ENCODE measurements at regions not wholly inside any gene's neighbourhood (a gene's known extent, or its start where the extent isn't known, plus 50 kb on each side); places are given as distances from the start of the nearest gene placed in this dataset.

DNA sequence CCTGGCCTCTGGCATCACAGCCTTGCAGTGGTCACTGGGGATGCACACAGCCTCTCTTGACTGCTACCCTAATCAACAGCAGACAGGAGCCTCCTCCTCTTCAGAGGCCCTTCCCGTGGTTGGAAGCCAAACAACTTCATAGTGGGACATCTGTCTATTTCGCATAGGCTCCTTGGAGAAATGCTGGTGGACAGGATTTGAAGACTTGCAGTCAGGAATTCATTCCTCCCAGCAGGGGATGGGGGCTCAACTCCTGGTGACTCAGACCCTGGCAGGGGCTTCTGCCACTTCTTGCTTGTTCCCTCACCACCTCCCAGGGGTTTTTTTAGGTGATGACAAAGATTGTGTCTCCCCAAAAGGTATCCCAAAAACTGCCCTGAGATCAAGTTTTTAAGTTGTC, 191.7 kb upstream of the CAMK1G start:
- no peak for DNase-seq

DNA sequence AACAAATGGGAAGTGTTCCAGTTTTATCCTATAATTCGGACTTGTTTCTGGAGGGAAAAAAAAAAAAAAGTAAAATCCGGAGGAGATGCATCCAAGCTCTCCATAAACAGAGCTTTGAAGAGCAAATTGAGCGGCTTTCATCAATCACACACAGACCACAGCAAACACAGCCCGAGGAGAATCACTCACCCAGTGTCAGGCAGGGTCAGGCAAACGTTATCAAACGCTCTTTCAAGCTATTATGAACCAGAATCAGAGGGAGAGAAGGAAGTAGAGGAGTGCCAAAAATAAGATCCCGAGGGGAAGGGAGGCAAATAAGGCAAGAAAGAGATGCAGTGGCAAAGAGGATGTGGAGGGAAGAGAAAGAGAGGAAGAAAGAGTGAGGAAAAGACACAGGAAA, 188.3 kb upstream of the CAMK1G start:
- no peak for DNase-seq

DNA sequence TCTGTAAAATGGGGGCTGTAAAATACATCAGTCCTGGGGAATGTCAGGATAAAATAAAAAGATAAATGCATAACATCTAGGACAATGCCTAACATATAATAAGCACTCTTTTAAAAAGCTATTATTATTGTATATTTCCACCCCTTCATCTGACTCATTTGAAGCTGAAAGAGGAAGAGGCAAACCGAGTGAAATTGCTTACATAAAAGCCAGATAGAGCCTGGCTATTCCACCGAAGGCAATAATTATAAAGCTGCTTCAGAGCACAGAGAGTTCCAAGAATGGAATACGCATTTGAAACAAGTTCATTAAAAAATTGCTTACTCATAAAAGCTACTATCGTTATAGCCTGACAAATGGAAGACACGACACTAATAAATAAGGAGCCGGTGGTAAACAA, 186.1 kb upstream of the CAMK1G start:
- DNase-seq: no peak

DNA sequence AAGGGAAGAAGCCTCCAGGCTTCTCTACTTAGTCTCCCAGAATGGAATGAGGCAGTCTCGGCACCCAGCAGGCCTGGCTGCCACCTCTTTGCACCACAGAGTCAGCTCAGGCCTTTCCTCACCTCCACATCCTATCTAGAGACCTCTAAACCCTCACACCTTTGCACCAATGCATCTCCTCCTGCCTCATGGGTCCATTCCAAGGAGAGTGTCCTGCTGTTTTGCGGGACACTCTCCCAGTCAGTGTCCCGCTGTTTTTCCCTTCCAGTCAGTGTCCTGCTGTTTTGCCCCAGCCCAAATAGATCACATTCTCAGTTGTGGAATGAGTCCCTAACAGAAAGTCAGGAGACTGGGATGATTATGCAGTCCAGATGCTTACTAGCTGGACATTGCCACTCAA, 185.6 kb upstream of the CAMK1G start:
- DNase-seq: no peak

DNA sequence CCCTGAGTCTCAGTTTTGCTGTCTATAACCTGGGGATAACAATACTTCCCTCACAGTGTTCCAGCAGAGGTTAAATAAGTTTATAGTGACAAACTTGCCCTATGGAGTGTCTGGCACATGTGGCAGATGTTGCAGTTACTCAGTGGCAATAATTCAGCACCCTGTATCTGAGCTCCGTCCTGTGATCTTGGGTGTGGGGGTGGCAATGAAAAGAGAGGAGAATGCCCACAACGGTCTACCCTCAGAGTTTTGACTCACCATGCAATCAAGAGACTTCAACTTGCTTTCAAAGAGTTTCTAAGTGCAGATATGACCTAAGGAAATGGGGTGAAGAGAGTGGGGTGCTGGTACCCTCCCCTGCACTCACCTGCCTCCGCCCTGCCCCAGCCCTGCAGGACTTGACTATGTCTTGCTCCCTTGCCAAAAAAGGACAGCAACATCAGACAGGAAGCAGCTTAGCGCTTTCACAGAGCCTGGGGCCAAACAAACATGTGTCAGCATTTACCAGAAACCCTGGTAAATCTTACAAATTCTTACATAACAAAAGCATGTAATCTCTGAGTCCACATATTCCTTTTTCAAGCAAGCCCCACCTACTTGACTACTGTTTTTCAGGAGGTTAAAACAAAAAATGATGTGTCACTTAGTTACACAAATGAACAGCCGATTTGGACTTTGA, 185.1 kb upstream of the CAMK1G start:
- DNase-seq: no peak

DNA sequence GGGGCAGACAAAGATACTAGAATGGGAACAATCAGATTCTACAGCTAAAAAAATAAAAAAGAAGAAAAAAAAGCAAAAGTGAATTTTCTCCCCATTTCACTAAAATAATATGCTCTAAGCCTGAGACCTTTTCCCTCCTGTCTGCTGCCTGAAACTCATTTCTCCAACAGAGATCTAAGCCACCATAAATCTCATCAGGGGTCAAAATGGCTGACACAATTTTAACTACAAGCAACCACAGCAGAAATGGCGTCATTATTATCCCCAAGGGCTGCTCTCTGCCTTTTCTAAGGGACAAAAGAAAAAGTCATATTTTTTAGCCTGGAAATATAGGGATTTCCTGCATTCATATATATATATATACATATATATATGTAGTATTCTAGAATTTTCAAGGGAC, 183.7 kb upstream of the CAMK1G start:
- no peak for DNase-seq

DNA sequence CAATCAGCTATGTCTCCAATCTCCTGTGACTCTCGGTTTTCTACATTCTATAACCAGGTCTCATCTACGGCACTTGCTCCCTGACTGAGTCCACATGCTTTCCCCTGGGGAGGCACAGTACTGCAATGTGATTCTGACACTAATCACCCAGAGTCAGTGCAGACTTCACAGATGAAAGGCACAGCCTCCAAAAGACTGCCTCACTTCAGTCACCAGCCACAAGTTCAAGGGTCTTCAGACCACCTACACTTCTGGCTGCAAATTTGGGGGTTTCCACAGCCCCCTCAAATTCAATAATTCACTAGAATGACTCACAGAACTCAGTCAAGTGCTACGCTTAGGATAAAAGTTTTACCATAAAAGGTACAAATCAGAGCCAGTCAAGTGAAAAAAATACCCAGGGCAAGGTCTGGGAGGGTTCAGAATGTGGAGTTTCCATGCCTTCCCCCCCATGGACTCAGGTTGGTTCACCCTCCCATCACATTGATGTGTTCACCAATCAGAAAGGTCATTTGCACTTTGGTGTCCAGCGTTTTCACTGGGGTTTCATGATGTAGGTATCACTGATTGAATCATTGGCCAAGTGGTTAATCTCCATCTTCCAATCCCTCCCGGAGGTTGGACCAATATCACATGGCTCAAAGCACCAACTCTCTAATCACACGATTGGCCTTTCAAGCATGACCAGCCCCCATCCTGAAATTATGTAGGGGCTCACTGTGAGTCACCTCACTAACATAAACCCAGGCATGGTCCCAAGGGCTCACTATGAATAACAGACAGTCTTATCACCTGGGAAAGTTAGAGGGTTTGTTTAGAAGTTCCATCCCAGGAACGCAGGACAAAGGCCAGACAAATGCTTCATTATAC, 182.9 kb upstream of the CAMK1G start:
- DNase-seq: no peak

DNA sequence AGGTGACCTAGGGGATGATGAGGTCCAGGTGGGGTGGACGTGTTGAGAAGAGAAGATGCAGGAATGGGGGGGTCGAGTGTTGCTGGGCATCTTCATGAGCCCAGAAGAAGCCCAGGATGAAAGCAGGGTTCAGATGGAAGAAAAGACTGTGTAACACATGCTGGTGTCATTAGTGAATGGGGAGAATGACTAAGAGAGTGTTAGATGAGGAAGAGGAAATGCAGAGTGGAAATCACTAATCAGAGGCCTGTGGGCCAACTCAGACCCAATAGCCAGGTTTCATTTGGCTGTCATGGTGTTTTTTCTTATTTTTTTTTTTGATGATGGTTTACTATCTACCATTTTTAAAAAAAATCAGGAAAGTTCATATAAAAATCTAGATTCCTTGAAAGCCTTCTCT, 180.8 kb upstream of the CAMK1G start:
- DNase-seq: no peak

DNA sequence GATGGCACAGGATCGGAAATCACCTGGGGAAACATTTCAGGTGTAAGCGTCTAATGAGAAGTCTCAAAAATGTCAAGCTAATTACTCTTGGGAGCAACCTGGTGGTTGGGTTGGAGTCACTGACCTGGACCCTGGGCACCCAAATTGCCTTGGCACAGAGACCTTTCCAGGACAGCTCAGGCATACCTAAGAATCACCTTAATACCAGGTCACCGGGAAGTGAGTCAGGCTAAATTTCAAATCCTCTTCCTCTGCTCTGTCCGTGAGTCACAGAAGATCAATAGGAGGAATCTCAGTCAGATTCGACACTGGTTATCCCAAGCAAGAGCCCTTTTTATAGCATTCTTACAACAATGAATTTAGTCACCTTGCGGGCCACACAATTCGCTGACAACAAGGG, 179.6 kb upstream of the CAMK1G start:
- DNase-seq: no peak

DNA sequence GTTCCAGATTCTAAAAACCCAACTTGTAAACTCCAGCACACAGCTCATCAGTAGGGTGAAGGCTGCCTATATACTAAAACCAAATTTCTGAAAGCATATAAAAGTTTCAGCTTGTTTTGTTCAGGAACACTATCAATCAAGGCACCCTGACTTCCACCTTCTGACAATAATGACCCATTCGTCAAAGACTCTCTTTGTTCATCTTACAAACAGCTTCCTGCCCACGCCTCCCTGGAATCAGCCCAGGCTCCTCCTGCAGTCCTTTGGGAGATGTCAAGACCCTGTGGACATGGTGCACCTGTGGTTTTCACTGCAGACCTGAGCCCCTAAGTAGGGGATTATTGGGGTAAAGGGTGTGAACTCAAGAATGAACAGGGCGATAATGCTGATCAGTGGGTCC, 178.9 kb upstream of the CAMK1G start:
- DNase-seq: no peak

DNA sequence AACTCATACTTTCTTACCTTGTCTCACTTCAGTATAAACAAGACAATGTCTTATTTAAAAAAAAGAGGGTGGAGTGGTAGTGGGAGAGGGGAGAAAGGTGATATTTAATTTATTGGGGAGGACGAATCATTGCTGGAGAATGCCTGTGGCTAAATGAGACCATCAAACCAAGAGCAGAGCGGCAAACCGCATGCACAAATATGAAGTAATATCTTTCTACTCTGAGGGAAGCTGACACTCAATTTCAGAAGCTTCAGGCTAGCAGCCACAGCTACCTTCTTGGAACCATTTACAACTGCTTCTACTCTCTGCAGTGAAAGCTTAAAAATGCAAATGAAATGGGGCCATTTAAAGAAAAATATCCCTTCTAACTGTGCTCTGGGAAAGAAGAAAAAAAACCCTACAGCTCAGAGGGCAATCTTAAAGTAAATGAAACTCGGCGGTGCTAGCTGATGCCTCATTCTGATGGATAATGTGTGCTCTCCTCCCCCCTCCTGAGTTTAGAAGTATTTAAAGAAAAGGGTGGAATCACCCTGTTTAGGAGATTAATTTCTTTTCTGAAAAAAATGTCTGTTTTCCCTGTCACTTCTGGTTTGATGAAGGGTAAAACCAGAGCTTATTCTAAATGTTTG, 178.2 kb upstream of the CAMK1G start:
- DNase-seq: no peak

DNA sequence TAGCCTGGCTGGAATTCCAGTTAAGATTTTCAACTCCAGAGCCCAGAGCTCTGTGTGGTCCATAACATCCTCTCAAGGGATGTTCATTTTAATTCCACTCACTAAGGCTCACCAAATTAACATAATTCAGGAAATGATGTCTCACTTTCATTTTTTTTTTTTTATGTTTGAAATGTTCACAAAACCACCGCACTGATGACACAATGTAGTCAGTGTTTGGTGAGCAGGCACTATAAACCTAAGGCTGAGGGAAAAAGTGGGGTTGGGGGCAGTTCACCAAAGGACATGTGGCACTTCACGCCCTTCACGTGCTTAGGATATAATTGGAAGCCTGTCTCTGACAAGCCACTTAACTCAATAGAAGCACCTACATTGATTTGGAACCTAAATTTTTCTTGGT, 177.3 kb upstream of the CAMK1G start:
- no peak for DNase-seq

DNA sequence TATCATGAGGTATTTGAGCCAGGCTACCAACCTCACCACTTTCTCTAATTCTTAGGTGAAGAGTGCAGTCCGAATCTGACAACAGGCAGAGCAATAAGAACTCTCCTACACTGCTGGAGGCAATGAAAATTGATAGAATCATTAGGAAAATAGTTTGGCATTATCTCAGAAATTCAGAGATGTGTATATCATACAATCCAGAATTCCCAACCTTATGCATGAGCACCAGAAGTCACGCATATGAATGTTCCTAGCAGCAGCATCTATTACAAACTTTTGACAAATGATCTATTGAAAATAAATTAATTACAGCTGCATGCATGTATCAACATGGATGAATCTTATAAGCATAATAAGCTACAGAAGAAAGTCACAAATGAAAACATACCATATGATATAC, 176.9 kb upstream of the CAMK1G start:
- DNase-seq: no peak

DNA sequence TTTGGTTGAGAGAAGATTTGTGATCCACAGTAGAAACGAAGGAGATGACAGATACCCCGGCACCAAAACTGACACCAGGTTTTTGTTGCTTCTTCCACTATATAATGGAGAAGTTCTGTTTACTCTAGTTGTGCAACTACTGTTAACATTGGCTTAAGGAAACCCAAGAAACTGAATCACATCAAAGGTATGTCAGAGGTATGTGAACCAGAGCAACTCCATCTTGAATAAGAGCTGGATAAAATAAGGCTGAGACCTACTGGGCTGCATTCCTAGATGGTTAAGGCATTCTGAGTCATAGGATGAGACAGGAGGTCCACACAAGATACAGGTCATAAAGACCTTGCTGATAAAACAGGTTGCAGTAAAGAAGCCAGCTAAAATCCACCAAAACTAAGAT, 173.7 kb upstream of the CAMK1G start:
- no peak for DNase-seq

DNA sequence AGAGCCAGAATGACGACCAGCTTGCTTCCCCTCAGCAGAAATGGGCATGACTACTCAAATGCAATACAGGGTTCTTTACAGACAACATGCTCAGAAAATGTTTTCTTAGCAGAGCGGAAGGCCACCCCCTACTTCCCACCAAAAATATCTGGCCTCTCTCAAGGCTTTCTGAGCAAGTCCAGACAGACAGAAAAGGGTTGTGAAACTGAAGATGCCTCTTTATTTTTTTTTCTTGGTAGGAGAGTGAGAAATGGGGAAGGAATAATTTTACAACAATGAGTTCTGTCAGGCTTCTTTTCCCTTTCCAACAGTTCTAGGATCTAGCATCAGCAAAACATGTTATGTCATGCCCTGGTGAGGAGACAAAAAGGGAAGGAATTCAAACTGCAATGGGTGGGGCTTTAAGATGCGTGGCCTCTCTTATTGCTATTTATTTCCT, 172.0 kb upstream of the CAMK1G start:
- DNase-seq: no peak

DNA sequence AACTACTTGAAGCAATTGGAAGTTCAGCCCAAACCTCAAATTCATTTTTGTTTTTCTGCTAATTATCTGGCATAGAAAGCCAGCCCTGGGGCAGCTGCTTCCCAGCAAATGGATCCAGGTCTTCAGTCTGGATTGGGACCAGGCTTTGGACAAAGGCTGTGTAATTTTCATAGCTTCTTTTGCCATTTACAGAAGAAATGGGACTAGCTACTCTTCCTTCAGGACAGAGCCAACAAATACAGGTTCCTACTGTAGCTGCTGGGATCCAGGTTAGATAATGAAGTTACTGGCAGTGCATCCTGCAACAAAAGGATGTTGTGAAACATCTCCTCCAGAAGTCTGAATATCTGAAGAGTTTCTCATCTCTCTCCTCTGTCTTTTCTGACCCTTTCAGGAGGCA, 171.5 kb upstream of the CAMK1G start:
- DNase-seq: no peak

DNA sequence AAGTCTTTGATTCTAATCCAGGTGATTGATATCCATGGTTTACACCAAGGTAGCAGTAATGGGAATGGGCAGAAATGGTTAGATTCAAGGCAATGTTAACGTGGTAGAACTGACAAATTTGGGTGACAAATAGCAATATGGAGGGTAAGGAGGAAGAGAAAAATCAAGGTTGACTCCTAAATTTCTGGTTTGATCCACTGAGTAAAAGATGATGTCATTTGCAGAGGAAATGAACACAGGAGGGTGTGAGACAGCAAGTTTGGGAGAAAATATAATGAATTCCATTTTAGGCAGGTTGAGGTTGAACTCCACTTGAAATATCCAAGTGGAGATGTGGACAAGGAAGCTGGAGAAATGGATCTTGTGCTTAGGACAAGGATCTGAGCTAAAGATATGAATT, 170.9 kb upstream of the CAMK1G start:
- no peak for DNase-seq

DNA sequence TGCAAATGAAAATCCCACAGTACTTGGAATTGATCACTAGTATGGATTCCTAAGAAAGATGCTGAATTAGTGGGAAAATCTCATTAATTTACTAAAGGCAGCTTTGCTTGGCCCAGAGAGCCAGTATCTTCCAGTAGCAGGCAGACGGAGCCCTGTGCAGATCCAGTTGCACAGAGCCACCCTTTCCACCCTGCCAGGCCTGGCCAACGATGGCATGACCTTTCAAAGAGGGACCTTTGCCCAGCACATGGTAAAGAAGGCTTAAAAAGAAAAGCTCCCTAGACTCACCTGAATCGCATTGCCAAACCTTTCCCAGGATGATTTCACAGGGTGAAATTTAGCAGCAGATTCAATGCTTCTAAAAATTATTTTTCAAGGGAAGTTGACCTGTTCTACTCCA, 170.5 kb upstream of the CAMK1G start:
- DNase-seq: no peak

DNA sequence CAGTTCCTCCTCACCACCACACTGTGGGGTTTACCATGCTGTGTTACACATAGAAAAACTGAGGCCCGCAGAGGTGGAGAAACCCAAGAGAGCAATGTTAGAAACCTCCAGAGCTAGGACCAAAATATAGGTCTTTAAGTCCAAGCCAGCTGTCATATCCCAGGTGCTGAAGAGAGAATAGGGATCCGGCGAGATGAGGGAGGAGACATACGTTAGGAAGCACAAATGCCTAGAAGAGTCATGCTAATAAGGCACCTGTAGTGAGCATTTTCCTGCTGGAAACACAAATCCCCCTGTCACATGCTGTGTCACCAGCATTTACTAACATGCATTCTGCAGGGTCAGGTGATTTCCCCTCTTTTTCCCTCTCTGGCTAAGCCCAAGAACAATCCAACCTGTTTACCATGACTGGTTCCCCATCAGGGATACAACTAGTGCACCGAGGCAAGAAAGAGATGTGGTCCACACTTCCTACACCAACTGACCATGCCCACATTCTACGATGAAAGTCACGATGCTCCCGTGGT, 168.6 kb upstream of the CAMK1G start:
- no peak for DNase-seq

DNA sequence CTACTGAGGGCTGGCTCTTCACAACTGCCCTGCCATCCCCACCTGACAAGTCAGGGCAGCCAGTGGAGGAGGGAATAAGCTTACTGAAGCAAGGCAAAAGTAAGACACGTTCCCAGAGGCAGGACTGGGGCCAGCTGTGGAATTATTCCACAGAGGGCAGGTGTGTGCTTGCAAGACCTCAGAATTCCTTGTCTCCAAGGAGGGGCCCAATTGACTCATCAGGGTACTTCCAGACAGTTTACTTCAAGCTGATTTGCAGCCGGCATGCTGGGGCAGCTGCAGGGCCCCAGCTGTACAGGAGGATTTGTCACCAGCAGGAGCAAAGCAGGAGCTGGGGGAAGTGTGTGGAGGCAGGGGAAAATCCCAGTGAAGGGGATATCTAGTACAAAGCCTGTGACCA, 167.5 kb upstream of the CAMK1G start:
- DNase-seq: no peak

DNA sequence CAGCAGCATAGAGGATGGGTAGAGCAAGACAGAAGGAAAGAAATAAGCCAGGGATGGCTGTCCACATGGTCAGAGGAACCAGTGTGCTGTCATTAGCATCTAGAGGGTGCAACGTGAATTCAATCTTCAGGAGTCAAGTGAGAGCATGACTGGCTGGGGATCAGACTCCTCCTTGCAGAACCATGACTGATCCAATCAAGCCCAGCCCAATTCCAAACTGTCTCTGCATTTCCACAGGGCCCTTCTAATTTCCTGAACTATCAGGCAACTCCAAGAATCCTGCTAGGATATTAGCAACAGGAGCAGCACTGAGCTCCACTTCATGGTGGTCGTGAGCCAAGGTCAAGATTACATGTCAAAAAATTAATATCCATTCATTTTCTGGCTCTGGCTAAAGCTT, 166.8 kb upstream of the CAMK1G start:
- no peak for DNase-seq

DNA sequence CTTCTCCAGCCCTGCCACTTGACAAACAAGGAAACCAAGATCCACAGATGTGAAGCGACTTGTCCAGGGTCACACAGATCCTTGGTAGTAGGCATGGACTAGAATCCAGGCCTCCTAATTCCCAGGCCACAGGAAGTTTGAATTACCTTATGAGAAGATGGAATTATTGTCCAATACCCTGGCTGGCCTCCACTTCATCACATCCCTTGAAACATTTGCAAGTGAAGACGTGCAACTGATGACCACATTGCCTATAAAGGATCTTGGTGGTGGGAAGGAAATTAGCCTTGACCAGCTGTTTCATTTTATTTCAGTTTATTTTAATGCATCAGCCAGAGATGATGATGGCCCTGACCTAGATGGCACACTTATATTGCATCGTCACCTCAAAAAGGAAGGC, 165.8 kb upstream of the CAMK1G start:
- no peak for DNase-seq

DNA sequence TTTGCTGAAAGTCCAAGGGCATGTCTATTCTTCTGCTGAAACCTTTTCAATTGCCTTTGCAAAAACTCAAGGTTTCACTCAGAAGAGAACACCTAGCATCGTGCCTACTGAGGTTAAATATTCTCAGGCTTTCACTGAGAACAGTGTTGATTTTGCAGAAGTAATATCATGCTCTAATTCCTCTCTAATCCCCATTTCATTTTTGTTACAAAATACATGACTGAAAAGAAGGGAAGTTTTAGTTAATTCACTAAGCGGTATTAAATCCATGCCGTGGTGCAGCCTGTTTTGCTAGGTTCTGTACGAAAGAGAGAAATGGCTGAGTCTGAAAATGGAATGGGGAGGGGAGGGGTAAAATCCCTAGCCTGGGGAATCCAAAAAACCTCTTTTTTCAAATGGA, 163.2 kb upstream of the CAMK1G start:
- DNase-seq: no peak

DNA sequence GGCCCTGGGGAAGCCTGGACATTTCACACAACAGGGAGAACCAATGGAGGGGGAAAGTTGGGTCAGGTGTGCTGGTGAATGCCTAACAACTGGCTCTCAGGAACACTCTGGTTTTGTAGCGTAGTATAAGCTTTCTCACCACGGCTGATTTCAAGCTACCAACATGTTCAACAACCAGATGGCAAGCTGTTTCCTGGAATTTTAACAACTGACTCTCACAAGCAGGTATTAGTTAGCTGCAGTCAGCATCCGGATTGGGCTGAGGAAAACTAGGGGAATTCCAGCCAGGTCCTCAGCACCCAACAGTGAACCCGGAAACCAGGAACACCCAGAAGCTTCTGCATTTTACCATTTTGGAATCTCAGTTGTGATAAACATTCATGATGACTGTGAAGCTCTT, 162.3 kb upstream of the CAMK1G start:
- no peak for DNase-seq

Measured in NCI-H2029 treated with DMSO at 0.1 percent for 48 hours (cell line).